GM18517 (cell line): ENCODE measurements at regions not wholly inside any gene's neighbourhood (a gene's known extent, or its start where the extent isn't known, plus 50 kb on each side); places are given as distances from the start of the nearest gene placed in this dataset.

ENCODE experiments used
- ATAC-seq: cut with Tn5 transposase; IDR thresholded peaks from one replicate; pipeline ENCODE4 v1.9.1; 2021; ENCODE audit warnings: mild to moderate bottlenecking, moderate library complexity; ENCODE audit not compliant: unreplicated experiment

- no peak for ATAC-seq
Measured at GRCh38 chr13:97133554-97133953, 88.6 kb upstream of the MBNL2 start.

GRCh38 chr13:97133955-97134354 is 88.2 kb upstream of the MBNL2 start:
- ATAC-seq, result no peak

GRCh38 chr13:97134364-97135095 is 87.6 kb upstream of the MBNL2 start:
- ATAC-seq, result no peak

GRCh38 chr13:97135883-97136282 is 86.2 kb upstream of the MBNL2 start:
- ATAC-seq, result no peak

GRCh38 chr13:97136418-97136817 is 85.7 kb upstream of the MBNL2 start:
- no peak for ATAC-seq

GRCh38 chr13:97139691-97140090 is 82.4 kb upstream of the MBNL2 start:
- no peak for ATAC-seq

- no peak for ATAC-seq
Measured at GRCh38 chr13:97140131-97140530, 82.0 kb upstream of the MBNL2 start.

- ATAC-seq, result no peak
Measured at GRCh38 chr13:97140611-97141010, 81.5 kb upstream of the MBNL2 start.

- ATAC-seq, result no peak
Measured at GRCh38 chr13:97141097-97141496, 81.0 kb upstream of the MBNL2 start.

GRCh38 chr13:97141564-97142005 is 80.5 kb upstream of the MBNL2 start:
- peak; percentile 98 for ATAC-seq

GRCh38 chr13:97142452-97142851 is 79.7 kb upstream of the MBNL2 start:
- no peak for ATAC-seq

GRCh38 chr13:97145057-97145456 is 77.1 kb upstream of the MBNL2 start:
- ATAC-seq, result no peak

GRCh38 chr13:97148894-97149293 is 73.2 kb upstream of the MBNL2 start:
- no peak for ATAC-seq

- no peak for ATAC-seq
Measured at GRCh38 chr13:97160421-97160820, 61.7 kb upstream of the MBNL2 start.

GRCh38 chr13:97161582-97162231 is 60.4 kb upstream of the MBNL2 start:
- no peak for ATAC-seq

- no peak for ATAC-seq
Measured at GRCh38 chr13:97165502-97166425, 56.4 kb upstream of the MBNL2 start.

- ATAC-seq, result no peak
Measured at GRCh38 chr13:97171136-97171535, 51.0 kb upstream of the MBNL2 start.
